Stimulated activated CD8-positive, alpha-beta memory T cell treated with anti-CD3 and anti-CD28 coated beads, Interleukin-7, amount 100 ng/mL, for 24 hours (primary cell): ENCODE measurements at regions not wholly inside any gene's neighbourhood (a gene's known extent, or its start where the extent isn't known, plus 50 kb on each side); places are given as distances from the start of the nearest gene placed in this dataset.

Source experiments
- DNase-seq: peaks from one replicate; pipeline ENCODE4 v3.0.0-alpha.2; 2020; ENCODE audit warnings: low read depth

GRCh38 chr1:218582646-218583045 is 237.5 kb downstream of the TGFB2 start:
- DNase-seq, result no peak

GRCh38 chr1:218584418-218585155 is 239.5 kb downstream of the TGFB2 start:
- no peak for DNase-seq

GRCh38 chr1:218585511-218586184 is 240.5 kb downstream of the TGFB2 start:
- no peak for DNase-seq

GRCh38 chr1:218587900-218588299 is 242.8 kb downstream of the TGFB2 start:
- DNase-seq, result no peak

GRCh38 chr1:218588540-218589172 is 243.5 kb downstream of the TGFB2 start:
- no peak for DNase-seq

GRCh38 chr1:218589487-218589886 is 244.4 kb downstream of the TGFB2 start:
- DNase-seq, result no peak

- DNase-seq, result no peak
Measured at GRCh38 chr1:218591966-218592365, 246.8 kb downstream of the TGFB2 start.

GRCh38 chr1:218592688-218593087 is 247.6 kb downstream of the TGFB2 start:
- no peak for DNase-seq

GRCh38 chr1:218600968-218601367 is 255.8 kb downstream of the TGFB2 start:
- DNase-seq, result no peak

- no peak for DNase-seq
Measured at GRCh38 chr1:218604217-218604616, 259.1 kb downstream of the TGFB2 start.

GRCh38 chr1:218611916-218612585 is 266.9 kb downstream of the TGFB2 start:
- DNase-seq, result no peak

GRCh38 chr1:218613105-218613504 is 268.0 kb downstream of the TGFB2 start:
- no peak for DNase-seq

GRCh38 chr1:218614031-218614430 is 268.9 kb downstream of the TGFB2 start:
- no peak for DNase-seq

- no peak for DNase-seq
Measured at GRCh38 chr1:218616681-218617080, 271.5 kb downstream of the TGFB2 start.

- DNase-seq, result no peak
Measured at GRCh38 chr1:218617986-218618385, 272.9 kb downstream of the TGFB2 start.

- DNase-seq, result no peak
Measured at GRCh38 chr1:218620956-218621355, 275.8 kb downstream of the TGFB2 start.

GRCh38 chr1:218624052-218624451 is 278.9 kb downstream of the TGFB2 start:
- DNase-seq, result no peak

GRCh38 chr1:218625393-218625792 is 280.3 kb downstream of the TGFB2 start:
- DNase-seq, result no peak

GRCh38 chr1:218633238-218633988 is 288.3 kb downstream of the TGFB2 start:
- no peak for DNase-seq

- DNase-seq, result no peak
Measured at GRCh38 chr1:218634212-218634611, 289.1 kb downstream of the TGFB2 start.

GRCh38 chr1:218636548-218636947 is 291.4 kb downstream of the TGFB2 start:
- DNase-seq, result no peak

- DNase-seq, result no peak
Measured at GRCh38 chr1:218640173-218640572, 295.0 kb downstream of the TGFB2 start.
